Stimulated activated CD4-positive, alpha-beta T cell treated with anti-CD3 and anti-CD28 coated beads, TNF-alpha, amount 100 ng/mL, for 1 hour (primary cell): ENCODE measurements at regions not wholly inside any gene's neighbourhood (a gene's known extent, or its start where the extent isn't known, plus 50 kb on each side); places are given as distances from the start of the nearest gene placed in this dataset.
"Not testable (repeated sequence)": the region's sequence is repeated elsewhere in the genome, so short reads cannot be mapped to it uniquely, and the experiment has no call there.

Experiments used
- DNase-seq, 3 donors: peaks; one replicate each; pipeline ENCODE4 v3.0.0-alpha.2; 2020; ENCODE audit warnings: low read depth in 3 of 3, low spot score in 1 of 3

DNA sequence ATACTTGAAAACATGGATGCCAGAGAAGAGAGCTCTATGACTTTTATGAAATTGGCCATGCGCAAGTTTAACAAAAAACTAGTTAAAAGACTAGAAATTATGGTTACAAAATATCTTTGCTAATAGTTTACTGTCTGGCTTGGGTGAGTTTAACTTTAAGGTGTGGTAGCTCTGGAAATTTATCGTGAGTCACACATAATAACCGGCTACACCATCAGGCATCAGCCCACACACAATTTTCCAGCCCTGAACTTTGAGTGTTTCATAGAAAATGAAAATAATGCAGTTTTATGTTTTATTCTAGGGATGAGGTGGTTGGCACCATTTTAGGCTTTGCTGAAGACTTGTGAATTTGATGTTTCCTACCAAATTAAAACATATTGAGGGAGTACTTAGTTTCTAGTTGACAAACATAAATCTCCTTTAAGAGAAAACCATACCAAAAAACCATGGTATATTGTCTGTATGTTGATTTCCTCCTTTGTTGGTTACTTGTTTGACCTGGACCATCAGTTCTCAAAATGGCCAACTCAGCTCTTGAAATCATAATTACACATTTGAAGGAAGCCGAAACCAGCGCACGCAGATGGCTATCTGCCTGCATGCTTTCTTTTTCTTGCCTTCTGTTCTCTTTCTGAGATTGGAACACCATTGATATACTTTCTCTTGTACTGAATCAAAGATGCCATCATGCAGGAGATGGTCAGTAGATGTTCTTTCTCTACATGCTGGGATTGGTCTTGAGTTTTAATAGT, 125.1 kb downstream of the AKAP11 start:
- no peak for DNase-seq

DNA sequence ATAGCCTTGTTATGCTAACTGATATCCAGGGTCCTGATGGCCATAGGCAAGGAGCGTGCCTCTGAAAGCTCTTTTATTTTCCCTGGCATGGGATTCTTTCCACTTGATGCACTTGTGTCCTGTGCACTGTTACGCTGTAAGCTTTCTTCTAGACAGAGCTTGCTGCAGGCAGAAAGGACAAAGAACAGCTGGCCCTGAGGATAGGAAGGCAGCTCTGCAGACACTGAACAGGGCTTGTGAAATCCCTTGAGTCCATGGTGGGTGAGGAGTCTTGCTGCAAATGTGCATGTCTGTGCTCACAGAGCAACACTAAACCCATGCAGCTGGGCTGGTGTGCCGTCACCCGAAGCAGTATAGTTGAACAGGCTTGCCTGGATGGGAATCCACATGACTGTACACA, 126.6 kb downstream of the AKAP11 start:
- no peak for DNase-seq

DNA sequence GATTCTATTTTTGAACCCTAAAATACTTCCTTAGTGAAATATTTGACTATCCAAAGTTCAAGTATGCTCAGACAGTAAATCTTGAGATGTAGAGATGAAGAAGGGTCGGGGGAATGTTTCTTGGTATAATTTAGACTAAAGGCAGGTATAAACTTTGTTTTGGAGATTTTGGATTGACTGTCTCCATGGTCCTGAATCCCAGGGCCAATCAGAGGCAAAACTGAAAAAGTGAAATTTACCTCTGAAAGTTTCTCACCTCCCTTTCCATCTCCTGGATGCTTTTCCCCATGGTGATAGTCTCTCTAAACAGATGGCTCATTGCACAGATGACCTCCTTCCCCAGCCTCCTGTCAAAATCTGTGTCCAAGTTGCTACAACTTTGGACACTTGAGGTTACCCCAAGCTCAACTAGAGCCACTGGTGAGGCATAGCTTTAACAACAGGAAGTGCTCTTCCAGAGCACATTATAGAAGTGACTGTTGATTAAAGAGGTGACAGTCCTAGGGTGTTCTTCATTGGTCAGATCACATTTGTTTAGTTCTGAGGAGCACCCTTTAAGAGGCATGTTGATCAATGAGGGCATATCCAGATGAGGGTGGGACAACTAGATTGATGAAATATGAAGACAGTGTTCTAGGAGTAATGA, 128.4 kb downstream of the AKAP11 start:
- DNase-seq, result no peak

DNA sequence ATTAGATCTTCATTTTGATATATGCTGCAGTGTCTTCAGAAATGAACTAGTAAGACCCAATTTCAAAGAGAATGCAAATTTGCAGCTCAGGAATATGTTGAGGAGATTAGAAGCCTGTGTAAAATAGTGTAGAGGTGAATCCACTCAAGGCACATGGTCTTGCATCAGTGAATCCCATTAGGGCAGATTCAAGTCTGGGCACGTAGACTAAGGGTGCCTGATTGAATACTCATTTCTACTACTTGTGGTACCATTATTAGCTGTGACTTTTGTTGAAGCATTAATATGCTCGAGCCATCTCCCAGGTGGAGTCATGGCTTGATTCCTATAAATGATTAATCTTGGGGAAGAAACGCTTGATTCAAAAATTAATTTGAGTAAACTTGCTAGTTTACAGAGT, 129.4 kb downstream of the AKAP11 start:
- no peak for DNase-seq

DNA sequence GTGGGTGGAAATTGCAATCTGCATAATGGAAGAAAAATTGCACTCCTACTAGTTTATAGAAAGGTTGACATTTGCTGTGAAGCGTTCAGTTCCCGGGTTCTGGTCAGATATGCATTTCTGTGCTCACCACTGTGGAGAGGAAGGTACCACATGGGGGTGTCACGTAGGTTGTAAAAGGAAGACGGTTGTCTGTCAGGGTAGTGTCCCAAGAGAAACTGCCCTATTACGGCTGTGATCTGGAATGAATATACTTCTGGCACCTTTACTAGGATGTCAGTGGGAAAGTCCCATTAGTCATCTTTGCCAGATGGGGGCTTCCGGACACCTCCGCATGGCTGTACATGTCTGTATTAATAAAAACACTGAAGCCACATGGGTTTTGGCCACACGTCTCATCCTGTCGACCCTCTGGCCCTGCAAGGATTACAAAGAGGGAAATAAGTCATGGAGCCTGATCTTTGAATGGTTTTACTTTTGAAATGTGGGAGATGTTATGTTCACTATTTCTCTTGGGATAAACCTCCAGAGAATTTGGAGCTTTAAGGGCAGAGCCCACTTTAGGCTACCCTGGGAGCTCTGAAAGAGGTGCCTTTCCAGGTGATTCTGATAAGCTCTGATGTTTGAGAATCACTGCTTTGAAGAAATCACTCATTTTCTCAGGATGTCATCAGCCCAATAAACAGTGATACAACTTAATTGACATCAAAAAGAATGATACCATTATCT, 133.9 kb downstream of the AKAP11 start:
- no peak for DNase-seq

DNA sequence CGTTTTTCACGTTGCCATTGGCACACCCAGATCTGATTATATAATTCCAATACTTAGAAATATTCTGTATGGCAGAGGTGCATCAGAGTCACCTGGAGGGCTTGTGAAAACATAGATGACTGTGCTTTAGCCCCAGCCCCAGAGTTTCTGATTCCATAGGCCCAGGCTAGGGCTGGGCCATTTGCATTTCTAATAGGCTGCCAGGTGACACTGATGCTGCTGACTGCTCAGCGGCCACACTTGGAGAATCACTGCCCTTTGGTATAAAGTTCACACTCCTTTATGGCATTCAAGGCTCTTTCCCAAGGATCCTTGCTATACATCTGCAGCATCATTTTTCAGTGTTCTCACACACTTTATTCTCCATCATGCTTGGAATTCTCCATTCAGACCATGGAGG, 137.1 kb downstream of the AKAP11 start:
- no peak for DNase-seq

DNA sequence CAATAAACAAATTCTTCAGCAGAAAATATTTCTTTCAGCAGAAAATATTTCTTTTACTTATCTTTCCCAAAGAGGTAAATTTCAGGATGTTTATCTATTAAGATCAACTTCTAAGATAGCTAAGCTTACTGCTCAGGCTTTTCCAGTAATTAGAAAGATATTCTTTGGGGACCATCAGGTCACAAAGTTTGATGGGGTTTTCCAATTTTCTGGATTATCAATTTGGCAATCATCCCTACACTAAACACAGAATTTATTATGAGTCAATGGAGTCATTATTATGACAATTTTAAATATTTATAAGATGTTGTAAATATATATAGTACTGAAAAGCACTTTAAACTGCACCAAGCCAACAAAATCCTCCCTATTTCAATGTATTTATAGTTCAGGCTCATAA, 137.6 kb downstream of the AKAP11 start:
- DNase-seq, result no peak

DNA sequence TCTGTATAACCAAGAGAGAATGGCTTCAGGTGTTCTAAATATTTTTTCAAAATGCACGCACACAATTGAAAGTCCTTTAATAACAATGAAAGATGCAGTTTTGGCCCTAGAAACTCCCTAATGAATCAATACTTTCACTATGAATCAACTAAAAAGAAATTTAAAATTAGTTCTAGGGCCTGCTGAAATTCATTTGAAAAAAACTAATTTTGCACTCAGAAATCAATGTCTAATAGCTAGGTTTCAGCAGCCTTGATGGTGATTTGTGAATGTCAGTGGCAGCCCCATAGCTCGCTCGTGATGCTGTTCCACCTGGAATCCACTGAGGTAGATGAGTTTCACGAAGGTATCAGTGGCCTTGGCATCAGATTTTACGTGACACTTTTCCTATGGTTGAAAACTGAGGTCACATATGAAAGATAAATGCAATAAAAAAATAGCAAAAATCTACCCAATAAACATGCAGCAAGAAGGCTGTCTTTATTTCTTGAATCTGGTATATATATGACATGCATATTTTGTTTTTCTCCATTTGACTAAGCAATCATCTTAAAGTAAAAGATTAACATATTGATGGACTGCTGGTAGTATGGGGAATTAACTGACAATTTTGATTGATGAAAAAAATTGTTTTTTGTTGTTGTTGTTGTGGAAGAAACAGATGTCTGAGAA, 141.0 kb downstream of the AKAP11 start:
- DNase-seq, result no peak

DNA sequence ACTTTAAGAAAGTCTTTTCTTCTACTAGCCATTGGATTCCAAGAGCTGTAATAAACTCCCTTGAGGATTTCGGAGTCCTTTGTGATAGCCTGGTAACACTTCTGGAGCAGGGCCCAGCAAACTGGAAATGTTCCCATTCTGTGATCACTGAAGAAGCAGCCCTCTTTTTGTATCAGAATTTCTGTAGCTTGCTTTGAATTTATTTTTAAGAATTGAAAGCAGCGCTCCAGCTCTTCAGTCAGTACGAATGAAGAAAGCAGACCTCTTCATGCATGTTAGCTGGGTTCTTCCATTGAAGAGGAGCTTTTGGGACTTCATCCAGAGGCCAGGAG, 141.5 kb downstream of the AKAP11 start:
- no peak for DNase-seq

DNA sequence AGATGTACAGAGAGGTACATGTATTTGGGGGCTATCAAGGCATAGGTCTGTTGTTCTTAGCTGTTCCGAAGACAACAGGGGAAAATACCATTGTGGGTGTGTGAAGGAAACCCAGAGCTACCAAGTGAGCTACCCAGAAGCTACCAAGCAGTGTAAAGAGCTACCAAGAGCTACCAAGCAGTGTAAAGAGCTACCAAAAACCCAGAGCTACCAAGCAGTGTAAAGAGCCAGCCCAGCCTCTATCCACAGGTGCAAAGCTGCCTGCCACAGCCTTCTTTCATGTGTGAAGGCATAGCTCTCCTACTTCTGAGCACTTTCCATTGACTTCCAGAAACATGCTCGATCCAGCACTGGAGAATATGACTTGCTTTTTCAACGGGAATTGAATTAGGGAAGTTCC, 145.7 kb downstream of the AKAP11 start:
- DNase-seq, result no peak

DNA sequence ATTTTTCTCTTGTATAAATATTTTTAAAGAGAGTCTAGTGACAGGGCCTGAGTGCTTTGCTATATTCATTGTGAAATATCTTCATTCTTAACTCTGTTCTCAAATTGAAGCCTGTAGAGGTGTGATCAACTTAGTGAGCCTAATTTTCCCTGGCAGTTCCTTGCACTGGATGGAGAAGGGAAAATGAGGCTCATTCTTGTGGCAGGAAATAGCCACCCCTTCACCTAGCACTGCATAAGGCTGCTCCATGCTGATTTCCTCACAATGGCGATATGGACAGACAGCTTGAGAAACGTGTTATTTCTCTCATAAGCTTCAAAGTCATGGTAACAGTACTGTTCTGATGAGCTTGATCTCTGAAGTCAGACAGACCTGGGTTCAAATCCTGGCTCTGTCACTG, 146.2 kb downstream of the AKAP11 start:
- DNase-seq, result no peak

DNA sequence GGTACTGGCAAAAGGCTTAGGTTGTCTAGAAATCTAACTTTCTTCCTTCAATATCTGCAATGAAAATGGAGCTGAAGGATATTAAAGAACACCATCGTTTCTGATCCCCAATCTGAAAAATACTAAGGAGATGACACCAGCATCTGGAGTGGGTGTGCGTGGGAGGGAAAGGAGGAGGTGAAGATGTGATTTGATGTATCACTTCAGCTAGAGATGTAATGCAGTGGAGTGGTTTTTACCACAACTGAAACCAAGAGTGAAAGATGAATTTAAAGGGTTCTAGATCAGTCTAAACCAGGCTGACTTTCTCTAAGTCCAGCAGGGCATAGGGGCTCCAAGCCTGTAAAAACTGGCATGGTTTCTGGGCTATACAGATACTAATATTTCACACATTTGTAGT, 148.4 kb downstream of the AKAP11 start:
- peak in 1 of 3 donors; percentile 27 for DNase-seq

DNA sequence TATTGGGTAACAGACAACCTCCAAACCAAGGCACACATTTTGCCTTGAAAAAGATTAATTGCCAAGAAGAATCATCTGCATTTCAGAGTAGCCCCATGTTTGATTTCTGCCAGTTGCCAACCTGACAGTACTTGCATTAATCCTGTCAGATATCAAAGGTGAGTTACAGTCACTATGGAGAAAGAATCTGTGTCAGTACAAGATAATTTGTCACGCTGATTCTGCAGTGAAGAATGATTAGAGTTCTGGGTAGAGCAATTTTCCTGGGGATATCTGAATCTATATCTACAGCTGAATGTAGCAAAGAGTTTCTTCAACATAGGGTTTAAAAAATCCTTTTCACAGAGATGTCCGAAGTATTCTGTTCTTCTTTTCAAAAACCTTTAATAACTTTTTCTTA, 150.7 kb downstream of the AKAP11 start:
- no peak for DNase-seq

DNA sequence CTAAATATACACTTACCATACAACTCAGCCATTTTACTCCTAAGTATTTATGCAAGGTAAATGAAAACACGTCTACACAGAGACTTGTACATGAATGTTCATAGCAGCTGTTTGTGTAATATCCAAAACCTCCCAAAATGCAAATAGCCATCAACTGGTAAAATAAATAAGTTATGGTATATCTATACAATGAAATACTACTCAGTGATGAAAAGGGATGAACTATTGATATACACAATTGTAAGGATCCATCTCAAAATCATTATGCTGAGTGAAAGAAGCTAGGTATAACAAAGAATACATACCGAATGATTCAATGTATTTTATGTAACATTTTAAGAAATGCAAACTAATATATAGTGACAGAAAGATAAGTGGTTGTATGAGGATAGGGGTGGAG, 149.8 kb upstream of the TNFSF11 start:
- no peak for DNase-seq

DNA sequence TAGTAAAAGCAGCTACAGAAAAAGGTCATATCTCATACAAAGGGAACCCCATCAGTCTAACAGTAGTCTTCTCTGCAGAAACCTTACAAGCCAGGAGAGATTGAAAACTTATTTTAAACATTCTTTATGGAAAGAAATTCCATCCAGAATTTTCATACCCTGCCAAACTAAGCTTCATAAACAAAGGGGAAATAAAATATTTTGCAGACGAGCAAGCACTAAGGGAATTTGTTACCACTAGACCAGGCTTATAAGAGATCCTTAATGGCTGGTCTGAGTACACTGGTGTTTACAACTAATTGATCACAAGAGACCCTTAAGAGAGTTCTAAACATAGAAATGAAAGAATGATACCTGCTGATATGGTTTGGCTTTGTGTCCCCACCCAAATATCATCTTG, 128.6 kb upstream of the TNFSF11 start:
- DNase-seq, result no peak

DNA sequence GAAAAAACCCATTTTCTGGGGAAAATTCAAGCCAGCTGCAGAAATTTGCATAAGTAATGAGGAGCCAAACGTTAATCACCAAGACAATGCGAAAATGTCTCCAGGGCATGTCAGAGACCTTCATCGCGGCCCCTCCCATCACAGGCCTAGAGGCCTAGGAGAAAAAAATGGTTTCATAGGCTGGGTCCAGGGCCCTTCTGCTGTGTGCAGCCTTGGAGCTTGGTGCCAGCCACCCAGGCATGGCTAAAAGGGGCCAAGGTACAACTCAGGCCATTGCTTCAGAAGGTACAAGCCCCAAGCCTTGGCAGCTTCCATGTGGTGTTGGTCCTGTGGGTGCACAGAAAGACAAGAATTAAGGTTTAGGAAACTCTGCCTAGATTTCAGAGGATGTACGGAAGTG, 127.4 kb upstream of the TNFSF11 start:
- not testable (repeated sequence) for DNase-seq

DNA sequence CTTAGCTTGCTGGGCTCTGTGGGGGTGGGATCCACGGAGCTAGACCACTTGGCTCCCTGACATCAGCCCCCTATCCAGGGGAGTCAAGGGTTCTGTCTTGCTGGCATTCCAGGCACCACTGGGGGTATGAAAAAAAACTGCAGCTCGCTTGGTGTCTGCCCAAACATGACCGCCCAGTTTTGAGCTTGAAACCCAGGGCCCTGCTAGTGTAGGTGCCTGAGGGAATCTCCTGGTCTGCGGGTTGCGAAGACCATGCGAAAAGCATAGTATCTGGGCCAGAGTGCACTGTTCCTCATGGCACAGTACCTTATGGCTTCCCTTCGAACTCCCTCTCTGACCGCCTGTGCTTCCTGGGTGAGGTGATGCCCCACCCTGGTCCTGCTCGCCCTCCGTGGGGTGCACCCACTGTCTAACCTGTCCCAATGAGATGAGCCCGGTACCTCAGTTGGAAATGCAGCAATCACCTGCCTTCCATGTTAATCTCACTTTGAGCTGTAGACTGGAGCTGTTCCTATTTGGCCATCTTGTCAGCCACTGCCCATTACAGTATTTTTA, 120.8 kb upstream of the TNFSF11 start:
- DNase-seq, result no peak

DNA sequence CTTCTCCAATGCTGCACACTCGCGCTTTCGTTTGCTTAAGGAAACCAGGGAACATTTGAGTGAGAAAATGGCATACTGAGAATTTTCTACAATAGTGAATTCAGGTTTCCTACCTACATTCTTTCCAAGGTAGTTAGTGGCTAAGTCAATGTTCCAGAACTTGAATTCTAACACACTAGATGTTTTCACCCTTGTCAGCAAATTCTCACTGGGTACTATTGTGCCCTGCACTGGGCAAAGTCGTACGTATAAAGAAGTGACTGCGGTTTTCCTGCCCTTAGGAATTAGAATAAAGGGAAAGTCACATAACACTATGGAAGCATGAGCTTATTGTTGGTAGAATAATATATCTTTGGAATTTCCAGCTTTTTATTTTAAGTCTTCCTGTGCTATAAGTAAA, 119.2 kb upstream of the TNFSF11 start:
- no peak for DNase-seq

DNA sequence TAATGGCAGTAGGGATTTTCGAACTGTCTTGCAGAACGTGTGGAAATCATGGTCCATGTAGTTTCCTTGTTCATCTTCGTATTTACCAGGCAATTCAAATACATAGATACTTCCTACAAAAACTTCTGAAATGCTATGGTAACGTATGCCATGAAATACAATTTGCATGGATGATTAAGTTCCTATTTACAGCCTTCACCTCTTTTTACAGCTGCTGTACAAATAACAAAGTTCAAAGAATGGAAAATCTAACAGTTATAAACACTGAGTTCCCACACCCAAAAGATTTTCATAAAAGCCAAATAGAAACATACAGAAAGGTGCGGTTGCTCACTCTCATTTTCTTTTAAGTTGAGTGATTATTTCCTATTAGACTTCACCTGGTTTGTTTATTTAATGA, 115.8 kb upstream of the TNFSF11 start:
- DNase-seq, result no peak

DNA sequence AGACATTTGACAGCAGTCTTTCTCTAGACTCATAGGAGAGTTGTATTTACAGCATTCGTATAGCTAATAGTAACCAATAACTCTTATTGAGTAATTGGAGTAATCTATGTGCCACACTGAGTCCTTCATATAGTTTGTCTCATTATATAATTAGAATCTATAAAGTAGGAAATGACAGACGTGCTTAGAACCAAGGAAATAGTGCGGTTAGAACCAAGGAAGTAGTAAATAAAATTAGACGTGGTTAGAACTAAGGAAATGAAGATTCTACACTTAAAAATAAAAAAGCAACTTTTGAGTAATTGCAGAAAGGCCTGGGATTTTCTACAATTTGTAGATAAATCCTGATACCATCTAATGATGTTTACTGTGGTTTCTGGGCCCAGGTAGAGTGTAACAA, 107.8 kb upstream of the TNFSF11 start:
- DNase-seq, result no peak

DNA sequence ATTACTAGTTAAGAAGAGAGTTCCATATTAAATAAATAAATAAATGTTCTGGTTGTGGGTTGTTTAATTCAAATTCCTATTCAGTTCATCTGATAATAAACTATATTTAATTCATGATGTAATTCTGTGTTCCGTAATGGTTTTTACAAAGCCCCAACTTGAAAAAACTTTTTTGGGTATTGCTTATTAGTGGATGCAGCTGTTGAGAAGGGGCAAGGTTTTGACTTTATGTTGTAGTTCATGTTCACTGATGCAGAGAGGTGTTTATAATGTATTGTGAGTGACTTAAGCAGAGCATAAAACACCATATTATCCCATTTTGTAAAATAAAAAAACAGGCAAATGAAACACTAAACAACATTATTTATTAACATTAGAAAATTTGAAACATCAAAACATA, 107.3 kb upstream of the TNFSF11 start:
- DNase-seq, result no peak

DNA sequence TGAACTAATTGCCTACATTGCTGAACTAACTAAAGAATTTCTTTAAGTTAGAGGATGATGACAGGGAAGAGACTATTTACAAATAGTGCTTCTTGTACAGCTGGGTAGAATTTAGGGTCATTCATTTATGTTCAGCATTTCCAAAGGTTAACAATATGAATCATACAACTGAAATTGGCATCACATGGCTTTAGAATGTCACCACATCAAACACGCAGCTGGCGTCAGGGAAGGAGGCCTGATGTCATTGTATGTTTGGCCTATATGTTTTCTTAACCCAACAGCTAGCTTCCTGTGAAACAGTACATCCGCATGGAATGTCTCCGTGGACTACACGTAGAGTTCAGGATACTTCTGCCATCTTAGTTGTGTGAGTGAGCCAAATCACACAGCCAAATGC, 99.0 kb upstream of the TNFSF11 start:
- DNase-seq, result no peak
